Hematopoietic multipotent progenitor cell treated with erythropoietin and hydrocortisone succinate and interleukin-3 and kit ligand, for 17 days (in vitro differentiated cells): ENCODE measurements at regions not wholly inside any gene's neighbourhood (a gene's known extent, or its start where the extent isn't known, plus 50 kb on each side); places are given as distances from the start of the nearest gene placed in this dataset.

Source experiments
- DNase-seq: peaks from one replicate; pipeline ENCODE4 v3.0.0-alpha.2; 2015; ENCODE audit warnings: low spot score

DNA sequence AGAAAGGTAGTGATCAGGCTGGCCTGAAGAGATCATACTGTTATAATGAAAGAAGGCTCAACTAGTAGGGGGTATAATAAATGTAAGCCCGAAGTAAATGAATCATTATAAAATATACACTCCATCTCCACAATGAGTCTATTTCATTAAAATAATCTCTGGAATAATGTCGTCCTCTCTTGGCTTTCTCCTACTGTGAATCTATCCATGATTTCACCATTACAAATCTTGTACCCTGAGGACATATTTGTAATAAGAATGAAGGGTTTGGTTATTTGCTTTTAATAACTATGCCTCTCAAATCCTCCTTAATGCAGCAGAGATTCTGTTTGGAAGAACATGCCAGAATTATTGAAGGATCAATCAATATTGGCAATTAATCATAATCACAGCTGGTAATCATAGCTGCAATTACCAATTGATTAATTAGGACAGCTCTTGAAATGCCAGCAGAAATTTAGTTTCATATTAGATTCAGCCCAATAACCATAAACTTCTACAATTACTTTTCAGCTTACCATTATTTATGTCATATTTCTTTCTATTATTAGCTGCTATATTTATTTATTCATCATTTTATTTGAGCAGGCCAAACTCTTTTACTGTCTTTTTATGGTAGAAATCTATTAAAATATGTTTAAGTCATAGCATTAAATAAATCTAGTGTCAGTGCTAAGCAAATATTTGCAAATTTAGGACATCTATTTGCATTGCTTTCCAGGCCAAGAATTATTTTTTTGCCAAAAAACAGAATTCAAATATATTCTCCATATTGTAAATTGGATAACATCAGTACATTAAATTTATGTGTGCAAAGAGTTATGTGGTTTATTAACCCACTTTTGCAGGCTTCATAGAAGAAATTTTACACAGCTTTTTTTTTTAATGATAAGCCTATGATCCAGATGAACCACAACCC, 588.4 kb upstream of the LRRC4C start:
- DNase-seq, result no peak

DNA sequence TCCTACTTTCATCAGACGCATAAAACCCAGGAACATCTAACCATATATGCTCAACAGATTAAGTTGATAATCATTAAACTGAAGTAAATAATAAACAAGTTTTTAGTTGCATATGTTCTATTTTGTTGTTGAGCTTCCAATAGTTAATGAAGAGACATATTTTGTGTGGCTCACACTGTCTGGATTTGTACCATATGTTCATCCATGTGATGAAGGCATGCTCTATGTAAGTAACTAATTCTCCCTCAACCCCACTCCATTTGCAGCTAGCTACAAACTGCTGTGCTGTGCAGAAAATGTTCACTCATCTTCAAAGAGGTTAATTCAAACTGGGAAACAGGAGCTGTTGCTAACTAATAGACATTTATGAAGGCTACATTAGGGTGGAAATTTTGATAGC, 589.7 kb upstream of the LRRC4C start:
- DNase-seq, result no peak

DNA sequence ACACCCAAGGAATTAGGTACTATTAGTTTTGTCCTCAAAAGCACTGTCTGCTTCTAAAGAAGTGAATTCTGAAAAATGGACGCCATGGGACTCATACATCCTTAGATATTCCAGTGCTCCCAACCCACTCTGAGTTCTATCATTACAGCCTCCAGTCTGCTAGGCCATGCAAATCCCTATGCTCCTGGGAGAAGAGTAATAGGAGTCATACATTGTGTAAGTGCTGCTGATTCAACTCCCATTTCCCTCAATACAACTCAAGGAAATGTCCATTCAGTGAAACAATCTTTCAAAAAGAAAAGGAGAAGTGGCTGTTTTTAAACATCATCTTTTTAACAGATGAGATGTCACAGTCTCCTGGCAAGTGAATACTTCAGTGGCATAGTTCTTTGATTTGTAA, 590.2 kb upstream of the LRRC4C start:
- DNase-seq, result no peak

DNA sequence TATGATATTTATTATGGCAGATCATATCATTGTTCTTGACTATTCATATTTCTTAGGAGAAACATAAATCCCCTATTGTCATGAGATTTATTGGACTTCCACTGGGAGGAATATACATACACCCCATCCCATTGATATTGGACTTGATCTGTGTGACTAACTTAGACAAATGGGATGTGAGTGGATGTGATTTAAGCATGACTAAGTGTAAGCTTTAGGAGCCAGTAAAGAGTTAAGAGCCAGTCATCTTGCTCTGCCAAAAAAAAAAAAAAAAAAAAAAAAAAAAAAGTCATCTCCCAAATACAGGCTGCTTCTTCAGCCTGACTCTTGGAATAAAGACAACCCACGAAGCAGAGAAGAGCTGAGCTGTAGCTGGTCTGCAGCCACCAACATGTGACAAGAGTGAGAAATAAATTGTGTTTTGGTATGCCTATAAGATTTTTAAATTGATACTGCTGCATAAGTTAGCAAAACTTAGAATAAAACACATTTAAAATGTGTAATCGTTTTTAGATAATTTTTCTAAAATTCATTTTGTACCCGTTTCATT, 595.0 kb upstream of the LRRC4C start:
- no peak for DNase-seq

DNA sequence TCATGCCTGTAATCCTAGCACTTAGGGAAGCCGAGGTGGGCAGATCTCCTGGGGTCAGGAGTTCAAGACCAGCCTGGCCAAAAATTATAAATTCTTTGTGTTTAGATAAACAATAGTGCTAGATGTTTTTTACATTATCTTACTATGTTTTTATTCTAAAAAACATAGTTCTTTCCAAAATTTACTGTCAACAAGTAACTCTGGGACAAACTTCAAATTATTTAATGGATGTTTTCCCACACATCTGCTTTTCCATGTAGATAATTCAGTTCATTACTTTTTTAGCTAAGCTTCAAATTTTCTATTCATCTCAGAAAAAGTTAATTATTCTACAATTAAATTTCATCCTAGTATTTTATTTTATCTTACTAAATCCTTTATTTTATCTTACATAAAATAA, 596.2 kb upstream of the LRRC4C start:
- DNase-seq, result no peak

DNA sequence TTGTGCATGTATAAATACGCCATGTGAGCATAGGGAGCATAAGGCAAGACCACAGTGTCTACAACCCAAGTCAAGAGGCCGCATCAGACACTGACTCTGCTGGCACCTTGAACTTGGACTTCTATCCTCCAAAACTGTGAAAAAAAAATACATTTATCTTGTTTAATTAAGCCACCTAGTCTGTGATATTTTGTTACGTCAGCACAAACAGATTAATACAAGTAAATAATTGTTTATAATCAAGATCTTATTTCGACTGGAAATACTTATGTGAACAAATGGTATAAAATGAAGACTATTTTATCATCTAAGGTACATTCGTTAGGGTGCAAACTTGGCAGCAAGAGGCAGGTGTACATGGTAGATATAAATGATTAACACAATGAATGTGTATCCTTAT, 599.3 kb upstream of the LRRC4C start:
- no peak for DNase-seq

DNA sequence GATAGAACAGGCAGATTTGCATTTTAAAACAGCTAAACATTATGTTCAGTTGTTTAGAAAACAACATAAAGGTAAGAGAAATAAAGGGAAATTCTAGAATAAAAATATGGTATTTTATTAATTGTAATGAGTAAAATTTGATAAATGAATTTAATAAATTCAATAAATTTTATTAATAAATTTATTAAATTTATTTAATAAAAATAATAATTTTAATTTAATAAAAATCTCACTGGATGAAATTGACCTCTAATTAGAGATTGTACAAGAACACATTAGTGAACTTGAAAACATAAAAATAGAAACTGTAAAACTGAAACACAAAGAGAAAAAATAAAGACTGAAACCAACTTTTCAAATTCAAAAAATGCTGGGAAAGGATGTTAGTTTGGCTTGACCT, 605.7 kb upstream of the LRRC4C start:
- DNase-seq, result no peak

DNA sequence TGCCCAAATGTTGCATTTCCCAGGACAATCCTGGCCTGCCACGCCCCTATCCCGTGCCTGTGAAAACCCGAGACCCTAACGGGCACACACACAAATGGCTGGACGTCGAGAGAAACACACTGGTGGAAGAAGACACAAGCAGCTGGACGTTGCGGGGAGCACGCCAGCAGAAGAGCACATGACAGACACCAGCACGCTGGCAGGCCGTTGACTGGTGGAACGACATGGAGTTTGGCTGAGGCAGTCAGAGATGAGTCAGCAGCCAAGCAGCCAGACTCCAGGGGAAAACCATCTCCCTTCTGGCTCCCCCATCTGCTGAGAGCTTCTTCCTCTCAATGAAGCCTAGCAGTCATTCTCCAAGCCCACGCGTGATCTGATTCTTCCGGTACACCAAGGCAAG, 606.7 kb upstream of the LRRC4C start:
- DNase-seq, result no peak

DNA sequence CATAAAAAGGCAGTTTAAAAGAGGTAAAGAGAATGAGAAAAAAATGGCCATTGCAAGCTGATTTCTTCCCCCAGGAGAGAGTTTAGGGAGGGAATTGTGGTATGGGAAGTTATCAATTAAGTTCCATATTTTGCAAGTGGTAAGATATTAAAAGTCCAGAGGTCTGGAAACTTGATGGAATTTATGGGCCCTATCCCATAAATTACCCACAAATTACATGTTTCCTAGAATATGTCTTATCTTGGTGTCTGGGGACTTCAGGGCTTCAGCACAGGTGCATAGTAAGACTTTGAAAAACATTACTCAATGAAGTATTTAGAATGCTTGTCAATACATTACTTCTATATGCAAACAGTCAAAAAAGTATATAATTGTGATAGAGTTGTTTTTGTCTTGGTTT, 614.9 kb upstream of the LRRC4C start:
- no peak for DNase-seq

DNA sequence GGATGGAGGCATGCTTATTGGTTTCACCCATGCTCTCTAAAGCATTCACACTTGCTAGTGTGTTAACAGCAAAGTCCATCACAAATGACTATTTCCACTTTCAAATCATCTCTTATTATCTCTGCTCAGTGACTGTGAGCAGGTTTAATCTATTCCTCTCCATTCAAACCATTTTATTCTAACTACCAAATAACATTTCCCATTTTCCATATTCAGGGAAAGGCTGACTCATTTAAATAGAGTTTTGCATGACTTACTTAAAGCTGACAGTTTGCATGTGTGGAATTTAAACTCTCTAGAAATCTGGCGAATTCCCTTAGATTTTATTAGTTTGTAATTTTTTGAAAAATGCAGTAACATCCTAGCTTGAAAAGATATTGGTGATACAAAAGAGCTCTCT, 615.7 kb upstream of the LRRC4C start:
- DNase-seq, result no peak

DNA sequence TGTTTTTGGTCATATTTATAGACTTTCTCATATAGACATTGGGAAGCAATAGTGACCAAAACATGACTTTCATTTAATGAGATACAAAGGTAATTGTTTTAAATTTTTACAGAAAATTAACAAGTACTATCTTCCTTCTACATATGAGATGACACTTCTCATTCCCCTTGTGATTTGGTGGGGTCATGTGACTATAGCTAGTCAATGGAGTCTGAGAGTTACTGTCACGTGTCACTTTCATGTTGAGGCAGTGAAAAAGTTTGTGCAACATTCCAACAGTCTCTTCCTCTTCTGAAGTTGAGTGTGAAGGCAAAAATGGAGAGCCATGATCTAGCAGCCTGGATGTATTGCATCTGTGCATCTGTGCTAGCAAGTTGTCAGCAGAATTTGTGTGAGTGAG, 618.3 kb upstream of the LRRC4C start:
- no peak for DNase-seq

DNA sequence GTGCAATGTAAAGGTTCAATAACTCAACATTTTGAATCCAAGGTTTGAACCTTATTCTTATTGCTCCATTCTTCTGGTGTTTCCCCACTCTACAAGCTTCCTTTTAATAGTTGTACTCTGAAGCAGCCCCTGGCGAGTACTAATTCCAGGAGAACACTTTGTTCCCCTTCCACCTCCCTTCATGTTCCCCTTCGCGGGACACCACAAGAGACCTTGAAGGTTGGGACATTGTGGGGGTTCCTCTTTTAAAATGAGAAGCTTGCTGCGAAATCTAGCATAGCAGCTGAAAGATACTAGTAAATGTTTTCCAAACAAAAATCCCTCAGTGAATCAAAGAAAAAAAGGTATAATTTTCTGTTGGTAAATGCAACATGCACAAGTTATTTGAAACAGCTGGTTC, 626.3 kb upstream of the LRRC4C start:
- DNase-seq, result no peak

DNA sequence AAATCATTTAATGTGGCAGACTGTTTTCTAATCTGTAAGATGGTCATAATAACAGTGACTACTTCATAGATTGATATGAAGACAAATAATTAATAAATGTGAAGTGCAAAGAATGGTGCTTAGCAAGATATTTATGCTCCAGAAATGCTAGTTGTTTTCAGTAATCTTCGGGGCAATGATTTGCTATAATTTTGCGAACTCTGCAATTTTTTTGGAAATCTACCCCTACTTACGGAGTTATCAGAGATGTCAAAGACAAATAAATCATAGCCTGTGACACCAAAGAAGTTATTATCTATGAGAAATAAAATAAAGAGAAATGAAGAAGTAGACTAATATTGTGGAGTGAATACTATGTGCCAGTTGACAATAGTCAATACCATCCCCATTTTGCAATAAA, 634.1 kb upstream of the LRRC4C start:
- DNase-seq, result no peak

DNA sequence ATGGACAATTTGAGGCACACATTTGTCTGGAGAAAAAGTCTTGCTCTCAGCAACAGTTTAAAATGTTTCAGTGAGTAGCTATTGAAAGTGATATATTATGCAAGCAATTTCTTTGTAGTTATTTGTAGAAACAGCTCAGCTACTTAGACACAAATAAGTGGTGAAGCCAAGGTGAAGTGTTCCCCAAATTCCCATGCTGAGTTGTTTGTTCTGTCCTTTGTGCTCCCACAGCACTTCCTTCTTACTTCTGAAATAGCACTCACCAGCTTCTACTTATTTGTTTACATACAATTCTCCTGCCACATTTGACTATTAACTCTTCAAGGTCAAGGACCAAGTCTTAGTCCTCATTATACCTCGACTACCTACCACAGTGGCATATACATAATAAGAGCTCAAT, 638.6 kb upstream of the LRRC4C start:
- DNase-seq, result no peak

DNA sequence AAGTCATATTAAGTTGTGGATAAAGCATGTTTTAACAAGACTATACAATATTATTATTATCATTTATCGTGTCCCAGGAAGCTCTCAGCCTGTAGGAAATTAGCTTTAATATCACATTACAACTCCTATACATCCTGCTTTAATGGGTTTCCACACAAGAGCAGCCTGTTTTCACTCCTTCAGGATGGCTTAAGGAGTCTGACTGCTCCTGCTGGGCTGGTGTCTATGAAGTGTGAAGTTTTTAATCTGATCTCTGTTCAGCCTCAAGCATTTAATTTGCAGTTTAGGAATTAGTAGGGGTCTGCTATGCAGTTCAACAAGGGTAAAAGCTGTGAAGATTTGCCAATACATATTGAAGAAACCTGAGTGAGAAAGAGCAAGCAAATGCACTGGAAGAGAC, 653.4 kb upstream of the LRRC4C start:
- no peak for DNase-seq

DNA sequence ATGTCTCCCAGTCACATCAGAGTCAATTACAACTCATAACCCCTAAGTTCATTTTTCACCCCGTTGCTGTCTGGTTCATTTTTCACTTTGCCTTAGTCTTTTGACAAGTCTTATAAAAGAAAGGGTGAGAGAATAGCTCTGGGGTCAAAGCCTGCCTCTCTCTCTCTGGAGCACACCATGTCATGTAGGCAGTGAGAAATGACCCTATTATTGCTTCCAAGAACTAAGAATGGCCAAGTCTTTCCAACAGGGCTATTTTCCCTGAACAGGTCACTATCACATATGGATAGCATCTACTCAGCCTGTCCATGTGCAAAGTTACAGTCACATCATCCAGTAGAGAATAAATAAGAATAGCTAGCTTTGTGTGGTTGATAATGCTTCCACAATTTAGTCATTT, 655.5 kb upstream of the LRRC4C start:
- no peak for DNase-seq

DNA sequence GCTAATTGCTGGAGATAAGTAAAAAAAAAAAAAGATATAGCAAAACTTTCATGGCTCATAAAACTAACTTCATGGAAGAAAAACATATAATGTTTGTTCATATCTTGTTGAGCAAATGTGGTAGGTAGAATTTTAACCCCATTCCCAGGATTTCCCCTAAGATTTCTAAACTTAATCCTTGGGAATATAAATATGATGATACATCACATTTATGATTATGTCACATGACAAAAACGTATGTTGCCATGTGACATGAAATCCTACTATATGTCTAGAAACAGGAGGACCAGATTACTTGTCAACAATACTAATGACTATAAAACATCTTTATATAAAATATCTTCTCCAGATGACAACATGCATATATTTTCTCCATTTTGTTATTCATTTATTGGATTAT, 679.0 kb upstream of the LRRC4C start:
- DNase-seq, result no peak

DNA sequence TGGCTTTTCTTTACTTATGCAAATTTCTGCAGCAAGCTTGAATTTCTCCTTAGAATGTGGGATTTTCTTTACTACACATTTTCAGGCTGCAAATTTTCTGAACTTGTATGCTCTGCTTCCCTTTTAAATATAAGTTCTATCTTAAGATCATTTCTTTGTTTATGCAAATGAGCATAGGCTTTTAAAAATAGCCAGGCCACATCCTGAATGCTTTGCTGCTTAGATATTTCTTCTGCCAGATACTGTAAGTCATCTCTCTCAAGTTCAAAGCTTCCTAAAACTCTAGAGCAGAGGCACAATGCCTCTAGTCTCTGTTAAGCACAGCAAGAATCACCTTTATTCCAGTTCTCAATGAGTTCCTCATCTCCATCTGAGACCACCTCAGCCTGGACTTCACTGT, 685.9 kb upstream of the LRRC4C start:
- DNase-seq, result no peak

DNA sequence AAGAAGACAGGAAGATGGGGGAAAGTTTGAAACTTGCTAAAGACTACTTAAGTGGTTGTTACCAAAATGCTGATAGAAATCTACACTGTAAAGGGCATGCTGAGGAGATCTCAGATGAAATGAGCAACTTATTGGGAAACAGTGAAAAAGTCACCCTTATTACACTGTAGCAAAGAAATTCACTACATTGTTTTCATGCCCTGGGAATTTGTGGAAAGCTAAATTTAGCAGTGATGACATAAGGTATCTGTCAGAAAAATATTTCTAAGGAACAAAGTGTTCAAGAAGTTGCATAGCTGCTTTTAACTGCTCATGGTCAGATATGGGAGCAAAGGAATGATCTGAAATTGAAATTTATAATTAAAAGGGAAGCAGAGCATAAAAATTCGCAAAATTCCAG, 702.4 kb upstream of the LRRC4C start:
- DNase-seq, result no peak

DNA sequence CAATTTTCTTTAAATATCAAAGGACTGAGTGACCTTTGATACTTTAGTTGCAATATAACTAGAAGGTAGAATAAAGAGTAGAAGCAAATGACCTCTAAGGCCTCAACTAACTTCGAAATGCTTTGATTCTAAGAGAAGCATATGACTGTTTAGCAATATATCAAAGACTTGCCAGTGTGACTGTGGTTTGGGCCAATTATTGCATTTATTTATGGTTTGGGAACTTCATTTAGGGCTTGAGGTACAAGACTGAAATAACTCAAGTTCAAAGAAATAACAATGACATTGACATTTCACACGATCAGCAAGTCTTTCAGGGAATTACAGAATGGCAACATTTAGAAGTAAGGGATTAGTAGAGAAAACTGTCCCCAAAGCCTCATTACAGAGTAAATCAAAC, 709.7 kb upstream of the LRRC4C start:
- DNase-seq, result no peak

DNA sequence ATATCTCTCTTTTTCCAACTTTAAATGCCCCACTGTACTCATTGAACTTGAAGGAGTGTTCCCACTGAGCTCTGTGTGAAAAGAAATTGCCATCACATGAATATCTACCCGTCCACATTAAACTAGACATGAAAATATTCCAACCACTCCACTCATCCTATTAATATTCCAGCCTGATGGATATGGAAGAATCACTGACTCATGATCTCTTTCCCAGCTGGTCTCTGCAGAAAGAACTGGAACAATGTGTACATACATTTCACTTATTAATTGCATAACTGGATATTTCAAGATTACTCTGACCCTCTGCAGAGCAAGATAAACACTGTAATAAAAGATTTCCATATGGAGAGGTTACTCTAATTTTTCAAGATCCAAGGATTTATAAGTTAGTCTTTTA, 711.1 kb upstream of the LRRC4C start:
- no peak for DNase-seq

DNA sequence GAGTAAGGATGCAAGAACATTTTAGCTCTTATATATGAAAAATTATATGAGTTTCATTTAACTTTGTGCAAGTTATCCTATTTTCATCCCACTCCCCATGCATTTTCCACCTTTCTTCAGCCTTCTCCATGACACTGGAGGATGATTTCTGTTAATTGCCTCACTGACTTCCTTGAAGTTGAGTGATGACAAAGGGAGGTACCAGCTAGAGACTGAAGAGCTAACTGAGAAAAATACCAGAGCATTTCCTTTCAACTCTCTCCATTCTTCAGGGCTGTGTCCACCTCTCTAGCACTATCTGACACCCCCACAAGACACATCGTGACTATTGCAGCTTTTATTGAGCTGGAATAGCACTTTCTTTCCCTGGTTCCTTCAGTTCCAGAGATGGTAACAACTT, 711.6 kb upstream of the LRRC4C start:
- DNase-seq, result no peak

DNA sequence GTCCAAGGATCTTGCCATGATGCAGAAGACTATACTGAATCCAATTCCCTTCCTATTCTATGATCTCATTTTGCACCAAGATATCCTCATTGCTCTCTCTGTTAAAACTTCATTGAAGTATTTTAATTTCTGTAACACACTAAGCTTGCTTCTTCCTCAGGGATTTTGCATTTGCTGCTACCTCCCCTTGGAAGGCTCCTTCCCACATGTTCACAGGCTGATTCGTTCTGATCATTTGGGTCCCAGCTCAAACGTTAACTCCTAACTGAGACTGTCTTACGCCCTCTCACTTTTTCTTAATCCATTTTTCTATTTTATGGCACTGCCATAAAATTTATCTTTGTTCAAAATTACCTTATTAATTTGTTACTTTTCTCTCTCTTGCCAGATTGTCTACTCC, 713.0 kb upstream of the LRRC4C start:
- DNase-seq, result no peak

DNA sequence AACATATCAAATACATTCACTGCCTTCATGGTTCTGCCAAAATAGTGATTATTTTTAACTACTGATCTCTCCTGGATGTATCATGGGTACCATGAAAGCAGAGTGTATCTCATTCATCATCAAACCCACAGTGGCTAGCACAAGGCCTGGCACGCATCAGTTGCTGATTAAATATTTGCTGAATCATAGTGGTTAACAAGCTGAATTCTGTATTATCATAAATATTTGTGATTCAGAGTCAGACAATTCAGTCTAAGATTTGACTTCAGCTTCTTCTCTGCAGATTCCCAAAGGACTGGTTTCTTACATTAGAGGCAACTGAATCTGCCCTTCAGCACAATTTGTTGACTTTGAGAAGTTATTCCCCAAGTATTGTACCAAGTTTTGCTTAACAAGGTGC, 715.8 kb upstream of the LRRC4C start:
- no peak for DNase-seq
